ENCODE measurements at regions not wholly inside any gene's neighbourhood (a gene's known extent, or its start where the extent isn't known, plus 50 kb on each side); places are given as distances from the start of the nearest gene placed in this dataset.

DNA sequence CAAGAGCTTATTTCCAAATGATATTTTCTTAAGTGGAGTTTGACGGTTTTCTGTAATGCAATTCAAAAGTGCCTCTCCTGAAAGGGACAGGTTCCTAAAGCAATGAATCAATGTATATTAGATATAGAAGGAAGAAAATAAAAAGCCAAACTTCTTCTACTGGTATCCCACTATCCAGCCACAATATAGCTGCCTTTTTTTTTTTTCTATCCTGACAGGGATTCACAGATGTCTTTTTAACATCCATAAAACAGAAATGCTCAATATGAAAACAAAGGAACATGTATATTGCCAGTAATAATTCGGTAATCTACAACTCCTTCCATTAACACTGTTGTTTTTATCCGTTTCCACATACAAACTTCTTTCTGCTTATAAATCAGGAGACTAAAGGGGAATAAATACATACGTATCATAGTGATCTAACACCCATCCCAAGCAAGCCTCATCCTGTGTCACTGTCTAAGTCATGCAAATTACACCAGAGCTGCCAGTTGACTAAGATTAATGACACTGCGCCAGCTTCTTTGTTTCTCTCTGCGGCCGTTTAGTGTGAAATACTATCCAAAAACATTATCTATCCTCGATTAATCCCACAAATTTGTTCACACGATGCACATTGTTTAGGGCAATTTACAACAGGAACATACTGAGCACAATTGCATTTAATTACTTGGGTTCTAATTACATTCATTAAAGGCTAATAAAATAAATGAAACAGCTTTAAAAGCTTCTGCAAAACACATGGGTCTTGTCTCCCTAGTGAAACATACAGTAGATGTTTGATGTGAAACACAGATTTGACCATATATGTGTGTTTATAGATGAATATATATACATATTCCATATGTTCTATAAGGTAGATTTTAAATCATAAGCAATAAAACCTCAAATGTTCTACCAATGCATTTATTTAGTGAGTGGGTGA lies 51.9 kb upstream of the CDIN1 start:
- no peak for DNase-seq (ENCODE audit: low spot score)

DNA sequence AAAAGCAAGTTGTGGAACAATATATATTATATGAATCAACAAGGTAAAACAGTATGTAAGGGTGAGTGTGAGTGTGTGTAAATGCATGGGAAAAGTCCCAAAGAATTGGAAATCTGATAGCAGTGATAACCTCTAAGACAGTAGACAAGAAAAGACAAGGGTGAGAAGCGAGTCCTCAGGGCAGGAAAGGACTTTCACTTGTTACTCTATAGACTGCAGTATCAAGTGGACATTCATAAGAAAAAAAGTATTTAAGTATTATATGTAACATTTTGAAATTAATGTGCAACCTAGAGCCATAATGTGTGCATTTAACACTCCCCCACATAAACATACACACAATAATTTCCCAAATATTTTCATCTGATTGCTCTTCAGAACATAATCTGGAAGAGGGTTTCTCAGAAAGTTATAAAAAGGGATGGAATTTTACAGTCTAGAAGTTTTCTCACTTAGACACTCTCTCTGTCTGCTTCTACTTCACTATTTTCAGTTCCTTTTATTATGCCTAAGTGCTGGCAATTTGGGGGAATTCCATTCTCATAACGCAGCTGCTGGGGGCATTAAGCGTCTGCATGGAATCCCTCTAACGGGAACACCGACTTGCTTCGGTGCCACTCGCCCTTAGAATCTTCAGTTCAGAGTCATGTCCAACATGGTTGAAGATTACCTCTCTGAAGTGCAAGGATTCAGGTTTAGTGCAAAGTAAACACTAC lies 50.0 kb upstream of the CDIN1 start:
- no peak for DNase-seq (ENCODE audit: low spot score)

Data from kidney capillary endothelial cell (primary cell).